H1 (cell line): ENCODE measurements at regions not wholly inside any gene's neighbourhood (a gene's known extent, or its start where the extent isn't known, plus 50 kb on each side); places are given as distances from the start of the nearest gene placed in this dataset.

Experiments used
- CTCF ChIA-PET: fragments of 300-600 bp; sonication (Branson Sonifier 250); formaldehyde crosslinking; loops from one replicate; lab custom pipeline; 2021; ENCODE audit not compliant: partially characterized antibody; lab: Charles Lee
- POLR2A ChIA-PET: fragments of 300-600 bp; sonication (Branson Sonifier 250); formaldehyde crosslinking; loops from one replicate; lab custom pipeline; 2021; ENCODE audit warnings: inconsistent platforms; ENCODE audit not compliant: partially characterized antibody; lab: Charles Lee
- DNase-seq, 2 experiments: peaks; one replicate each; pipeline versions ENCODE4 v3.0.0 to v3.0.0-alpha.2; 2010 to 2022; ENCODE audit warnings: low spot score in 2 of 2, low read depth in 1 of 2, mixed read lengths in 1 of 2
- FAIRE-seq: peaks from 2 replicates; lab custom pipeline; 2011; peaks lifted over from hg19 to GRCh38; lab: Jason Lieb, UNC
- H2AFZ ChIP-seq: 2 replicates; pipeline ENCODE4 v1.8.1; 2012; ENCODE audit warnings: low read length, inconsistent platforms
- H2AK5ac ChIP-seq: 2 replicates; pipeline ENCODE4 v1.6.1; 2013; ENCODE audit warnings: low read depth, low read length
- H2BK120ac ChIP-seq: replicated peaks from 2 replicates; pipeline ENCODE3; 2013; ENCODE audit warnings: low read depth, low read length, inconsistent platforms
- H2BK12ac ChIP-seq: 2 replicates; pipeline ENCODE4 v1.6.1; 2013; ENCODE audit warnings: low read depth, low read length
- H2BK15ac ChIP-seq: 2 replicates; pipeline ENCODE4 v1.6.1; 2013; ENCODE audit warnings: low read length
- H2BK20ac ChIP-seq: 2 replicates; pipeline ENCODE4 v1.6.1; 2013; ENCODE audit warnings: low read length
- H2BK5ac ChIP-seq: 2 replicates; pipeline ENCODE4 v1.6.1; 2013; ENCODE audit warnings: low read depth, low read length
- H3K14ac ChIP-seq: 2 replicates; pipeline ENCODE4 v1.6.1; 2013; ENCODE audit warnings: inconsistent platforms; ENCODE audit not compliant: insufficient read length
- H3K18ac ChIP-seq: 2 replicates; pipeline ENCODE4 v1.6.1; 2013; ENCODE audit warnings: low read length; ENCODE audit errors: extremely low read depth
- H3K23ac ChIP-seq: 2 replicates; pipeline ENCODE4 v1.6.1; 2013; ENCODE audit warnings: inconsistent platforms; ENCODE audit not compliant: insufficient read length
- H3K23me2 ChIP-seq: 2 replicates; pipeline ENCODE4 v1.6.1; 2013; ENCODE audit warnings: low read depth, low read length
- H3K27ac ChIP-seq: 2 replicates; pipeline ENCODE4 v1.6.1; 2011; ENCODE audit warnings: low read depth, low read length, inconsistent platforms
- H3K27me3 ChIP-seq, 4 experiments: replicated peaks in 1 of 4; 1 replicate in 1 of 4; 2 replicates in 3 of 4; pipeline versions ENCODE4 v1.6.1 to v1.8.1; 2011 to 2013; ENCODE audit warnings: low read length in 3 of 4, mild to moderate bottlenecking in 3 of 4, inconsistent platforms in 2 of 4, mixed read lengths in 2 of 4, moderate library complexity in 1 of 4; ENCODE audit not compliant: control insufficient read depth in 3 of 4, insufficient read depth in 3 of 4; ENCODE audit errors: extremely low read depth in 1 of 4
- H3K36me3 ChIP-seq, 4 experiments: 2 replicates each; pipeline versions ENCODE4 v1.6.1 to v1.8.1; 2011 to 2013; ENCODE audit warnings: mild to moderate bottlenecking in 4 of 4, low read length in 3 of 4, moderate library complexity in 2 of 4, control low read depth in 1 of 4, inconsistent platforms in 1 of 4; ENCODE audit not compliant: insufficient read depth in 4 of 4, control insufficient read depth in 2 of 4
- H3K4ac ChIP-seq: replicated peaks from 2 replicates; pipeline ENCODE3; 2013; ENCODE audit warnings: low read length, low read depth, mixed read lengths, inconsistent platforms; ENCODE audit not compliant: insufficient read length
- H3K4me1 ChIP-seq, 4 experiments: replicated peaks in 1 of 4; 1 replicate in 1 of 4; 2 replicates in 3 of 4; pipeline versions ENCODE4 v1.6.1 to v1.8.1; 2011 to 2013; ENCODE audit warnings: low read length in 3 of 4, inconsistent platforms in 2 of 4, mixed read lengths in 1 of 4; ENCODE audit not compliant: insufficient read depth in 4 of 4, control insufficient read depth in 3 of 4
- H3K4me2 ChIP-seq, 2 experiments: 2 replicates each; pipeline versions ENCODE4 v1.6.1 to v1.8.1; 2011 to 2013; ENCODE audit warnings: low read depth in 2 of 2, low read length in 2 of 2, control low read depth in 1 of 2, inconsistent platforms in 1 of 2, mild to moderate bottlenecking in 1 of 2; ENCODE audit not compliant: insufficient read depth in 1 of 2
- H3K4me3 ChIP-seq, 4 experiments: fragments of 200-600, 300-600 bp in 1 of 4; sonication (generic), shearing (Covaris generic), sonication (Bioruptor Twin) in 1 of 4; 2 replicates each; pipeline versions ENCODE4 v1.5.1 to v1.8.1; 2011 to 2016; ENCODE audit warnings: low read length in 4 of 4, low read depth in 3 of 4, control low read depth in 2 of 4, inconsistent platforms in 2 of 4, mild to moderate bottlenecking in 2 of 4, mixed read lengths in 1 of 4, moderate library complexity in 1 of 4; ENCODE audit not compliant: insufficient read depth in 2 of 4; ENCODE audit errors: extremely low read depth in 1 of 4
- H3K56ac ChIP-seq: replicated peaks from 2 replicates; pipeline ENCODE3; 2013; ENCODE audit warnings: low read depth, mild to moderate bottlenecking, mixed read lengths, low read length, inconsistent platforms; ENCODE audit not compliant: insufficient read length
- H3K79me1 ChIP-seq: 2 replicates; pipeline ENCODE4 v1.6.1; 2013; ENCODE audit warnings: low read depth, low read length, control low read depth
- H3K79me2 ChIP-seq, 2 experiments: 2 replicates each; pipeline versions ENCODE4 v1.6.1 to v1.8.1; 2012 to 2013; ENCODE audit warnings: low read length in 2 of 2, mild to moderate bottlenecking in 2 of 2, inconsistent platforms in 1 of 2; ENCODE audit not compliant: insufficient read depth in 2 of 2, control insufficient read depth in 1 of 2
- H3K9ac ChIP-seq, 4 experiments: replicated peaks in 1 of 4; 1 replicate in 1 of 4; 2 replicates in 3 of 4; pipeline versions ENCODE4 v1.6.1 to v1.8.1; 2011 to 2013; ENCODE audit warnings: low read depth in 3 of 4, low read length in 3 of 4, control low read depth in 2 of 4, mild to moderate bottlenecking in 2 of 4, moderate library complexity in 2 of 4, inconsistent platforms in 1 of 4; ENCODE audit errors: extremely low read depth in 1 of 4
- H3K9me3 ChIP-seq, 2 experiments: 2 replicates each; pipeline versions ENCODE4 v1.6.1 to v1.8.1; 2012 to 2013; ENCODE audit warnings: mild to moderate bottlenecking in 2 of 2, moderate library complexity in 2 of 2, control low read depth in 1 of 2, inconsistent platforms in 1 of 2, low read depth in 1 of 2, low read length in 1 of 2, mixed read lengths in 1 of 2; ENCODE audit not compliant: insufficient read depth in 2 of 2
- H4K20me1 ChIP-seq, 2 experiments: replicated peaks in 1 of 2; 2 replicates each; pipeline versions ENCODE3 to v1.8.1; 2011 to 2013; ENCODE audit warnings: inconsistent platforms in 2 of 2, low read length in 2 of 2, mild to moderate bottlenecking in 1 of 2; ENCODE audit not compliant: insufficient read depth in 2 of 2, control insufficient read depth in 1 of 2
- H4K5ac ChIP-seq: 2 replicates; pipeline ENCODE4 v1.6.1; 2013; ENCODE audit warnings: low read length, low read depth, mixed read lengths, inconsistent platforms; ENCODE audit not compliant: insufficient read length
- H4K8ac ChIP-seq: 2 replicates; pipeline ENCODE4 v1.8.0; 2013; ENCODE audit warnings: mild to moderate bottlenecking, moderate library complexity, low read length, inconsistent platforms; ENCODE audit not compliant: insufficient read depth; ENCODE audit errors: extremely low read depth
- H4K91ac ChIP-seq: replicated peaks from 2 replicates; pipeline ENCODE3; 2013; ENCODE audit warnings: low read length, mixed read lengths, inconsistent platforms; ENCODE audit not compliant: insufficient read length
- CREB1 ChIP-seq: IDR thresholded peaks from 2 replicates; pipeline ENCODE4 v1.6.1; 2012; ENCODE audit warnings: inconsistent platforms
- KDM5A ChIP-seq: fragments of 200-600 bp; IDR thresholded peaks from 2 replicates; pipeline ENCODE4 v1.7.1; 2012; ENCODE audit warnings: mild to moderate bottlenecking, low read length, inconsistent platforms, mixed read lengths
- NRF1 ChIP-seq: IDR thresholded peaks from 2 replicates; pipeline ENCODE4 v1.6.1; 2011; ENCODE audit warnings: mild to moderate bottlenecking, low read depth, low read length, improper control_type of control experiment
- WGBS, 2 experiments: shearing (Covaris generic) in 1 of 2; methylation state at CpG; one replicate each; pipeline versions ENCODE4 v1.1.6 to v1.1.7; 2013 to 2015; ENCODE audit warnings: low lambda C conversion rate in 2 of 2, mixed read lengths in 2 of 2, inconsistent platforms in 1 of 2, low coverage in 1 of 2, missing lambda C conversion rate in 1 of 2; ENCODE audit not compliant: insufficient replicate concordance in 2 of 2, insufficient coverage in 1 of 2, insufficient read length in 1 of 2; ENCODE audit errors: extremely low coverage in 1 of 2, missing lambda C conversion rate in 1 of 2; 5-methylcytosine and 5-hydroxymethylcytosine counted together
- TF ChIP-seq, protein P1 (sequence below): IDR thresholded peaks from 2 replicates; pipeline ENCODE4 v1.6.1; 2011; ENCODE audit warnings: low read depth, mild to moderate bottlenecking, low read length; ENCODE audit not compliant: insufficient read depth

DNA sequence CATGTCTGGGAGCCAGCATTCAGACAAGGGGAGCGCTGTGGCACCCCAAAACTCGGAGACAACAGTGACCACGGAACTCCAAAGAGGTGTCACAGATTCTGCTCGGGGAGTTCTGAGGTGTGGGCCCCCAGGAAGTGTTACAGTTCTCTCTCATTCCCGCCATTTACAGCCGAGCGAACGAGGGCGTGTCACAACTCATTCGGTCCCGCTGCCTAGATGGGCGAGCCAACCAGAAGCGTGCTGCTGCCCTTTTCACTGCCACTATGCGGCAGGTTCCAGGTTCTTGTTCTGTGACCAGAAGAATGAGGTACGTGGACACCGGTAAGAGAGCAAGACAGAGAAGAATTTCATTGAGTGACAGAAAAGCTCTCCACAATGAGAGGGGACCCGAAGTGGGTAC is 1370.6 kb upstream of the AGA start:
- H2BK20ac ChIP-seq = no peak overlapping the region
- no peak overlapping the region for H4K5ac ChIP-seq
- no peak overlapping the region for H3K18ac ChIP-seq
- H2BK120ac ChIP-seq = no peak overlapping the region
- H3K9me3 ChIP-seq = no peaks in the 10 kb centered on the region
- H4K20me1 ChIP-seq = no peaks in the 10 kb centered on the region
- DNase-seq (no peak), FAIRE-seq (no peak)
- no peak overlapping the region for H2BK15ac ChIP-seq
- no peak overlapping the region for H3K9ac ChIP-seq
- WGBS, 2 experiments = 98% methylated on average over 17 of the region's 17 CpGs; no CpG with 5 or more reads in 1 of the 2 experiments
- no peak overlapping the region for H2AK5ac ChIP-seq
- no peaks in the 10 kb centered on the region for H3K79me2 ChIP-seq
- no peak overlapping the region for H2AFZ ChIP-seq
- H2BK5ac ChIP-seq = no peak overlapping the region
- H2BK12ac ChIP-seq = no peak overlapping the region
- H4K91ac ChIP-seq = no peak overlapping the region
- no peak overlapping the region for H4K8ac ChIP-seq
- no peak overlapping the region for H3K27ac ChIP-seq
- no peak overlapping the region for H3K4me3 ChIP-seq
- H3K23ac ChIP-seq = no peak overlapping the region
- H3K23me2 ChIP-seq = no peaks in the 10 kb centered on the region
- POLR2A ChIA-PET = no interaction called here
- CTCF ChIA-PET = no interaction called here
- no peaks in the 10 kb centered on the region for H3K4me1 ChIP-seq
- H3K36me3 ChIP-seq = no peaks in the 10 kb centered on the region
- no peak overlapping the region for H3K4ac ChIP-seq
- H3K27me3 ChIP-seq = no peaks in the 10 kb centered on the region; a peak in 1 of 7 replicates
- H3K4me2 ChIP-seq = no peak overlapping the region
- no peak overlapping the region for H3K14ac ChIP-seq
- H3K79me1 ChIP-seq = no peaks in the 10 kb centered on the region
- H3K56ac ChIP-seq = no peak overlapping the region
- TF ChIP-seq, protein P1, sequence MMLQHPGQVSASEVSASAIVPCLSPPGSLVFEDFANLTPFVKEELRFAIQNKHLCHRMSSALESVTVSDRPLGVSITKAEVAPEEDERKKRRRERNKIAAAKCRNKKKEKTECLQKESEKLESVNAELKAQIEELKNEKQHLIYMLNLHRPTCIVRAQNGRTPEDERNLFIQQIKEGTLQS = no peak
- TF ChIP-seq KDM5A (no peak), CREB1 (no peak), NRF1 (no peak)
